Amniotic stem cell (primary cell): ENCODE measurements at regions not wholly inside any gene's neighbourhood (a gene's known extent, or its start where the extent isn't known, plus 50 kb on each side); places are given as distances from the start of the nearest gene placed in this dataset.
A peak's percentile ranks its signal among the peaks of the same experiment; 100 is the strongest.

Source experiments
- DNase-seq: peaks from one replicate; lab custom pipeline; 2025; lab: John Stamatoyannopoulos, UW

DNA sequence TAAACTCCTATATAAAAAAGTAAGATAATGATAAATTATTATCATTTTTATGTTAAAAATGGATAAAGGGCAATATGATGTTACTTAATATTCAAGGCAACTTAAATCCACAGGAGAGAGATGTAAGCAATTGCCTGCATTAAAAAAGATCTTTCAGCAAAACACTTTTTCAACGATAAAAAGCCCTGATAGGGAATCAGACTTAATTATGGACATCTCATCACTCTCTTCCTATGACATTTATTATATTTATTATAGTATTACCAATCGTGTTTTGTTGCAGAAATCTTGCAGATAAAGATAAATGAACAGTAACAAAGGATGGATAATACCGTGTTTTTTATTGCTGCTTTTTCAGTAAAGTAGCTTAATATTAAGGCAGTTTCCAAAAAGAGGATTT, 178.5 kb downstream of the SH2D1A start:
- no peak for DNase-seq

DNA sequence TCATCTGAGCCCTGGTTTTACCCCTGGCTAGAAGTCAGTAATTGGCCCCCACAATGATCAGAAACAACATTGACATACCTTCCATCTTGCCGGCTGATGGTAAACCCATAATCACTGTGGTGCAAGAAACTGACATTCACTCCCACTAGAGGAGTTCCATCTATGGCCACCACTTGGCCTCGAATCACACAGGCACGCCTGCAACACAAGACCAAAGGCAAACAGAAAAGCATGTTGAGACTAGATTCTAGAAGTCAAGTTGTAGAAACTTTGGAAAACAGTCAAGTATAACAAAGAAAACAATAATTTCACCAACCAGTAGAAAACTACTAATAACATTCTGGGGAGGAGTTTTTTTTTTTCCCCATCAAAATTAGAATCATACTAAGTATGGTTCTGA, 183.4 kb downstream of the SH2D1A start:
- no peak for DNase-seq

DNA sequence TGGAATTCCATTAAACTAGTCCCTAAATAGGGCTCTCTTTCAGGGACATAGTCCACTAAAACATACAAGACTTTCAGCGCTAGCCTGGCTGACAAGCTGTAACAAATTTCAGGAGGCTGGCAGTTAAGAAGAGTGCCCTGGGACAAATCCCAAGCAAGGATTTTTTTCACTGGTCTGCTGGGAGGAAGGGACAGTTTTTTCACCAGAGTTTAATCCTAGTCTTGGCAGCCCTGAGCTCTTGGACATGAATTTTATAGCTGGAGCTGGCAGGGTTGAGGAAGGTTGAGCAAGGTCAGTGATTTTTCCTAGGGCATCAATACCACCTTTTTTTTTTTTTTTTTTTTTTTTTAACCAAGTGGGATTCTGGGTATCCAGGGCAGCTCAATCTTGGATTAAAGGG, 184.4 kb downstream of the SH2D1A start:
- no peak for DNase-seq

DNA sequence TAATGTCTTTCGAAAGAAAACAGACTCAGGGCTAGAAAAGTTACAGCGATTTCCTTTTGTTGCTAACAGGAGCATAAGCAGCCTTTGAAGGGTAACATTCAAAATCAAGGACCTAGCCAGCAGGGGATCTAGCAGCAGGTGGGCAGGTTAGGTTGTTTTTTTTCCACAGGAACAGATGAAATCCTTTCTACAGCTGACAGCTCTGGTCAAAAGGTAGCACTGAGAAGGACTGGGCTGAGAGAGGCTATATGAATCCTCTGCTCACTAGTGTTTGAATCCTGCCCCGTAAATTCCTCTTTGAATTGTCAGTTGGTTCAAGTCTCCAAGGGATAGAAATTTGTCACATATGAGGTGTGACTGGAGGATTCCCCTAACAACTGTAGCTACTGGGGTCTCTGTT, 188.2 kb downstream of the SH2D1A start:
- DNase-seq, result no peak

DNA sequence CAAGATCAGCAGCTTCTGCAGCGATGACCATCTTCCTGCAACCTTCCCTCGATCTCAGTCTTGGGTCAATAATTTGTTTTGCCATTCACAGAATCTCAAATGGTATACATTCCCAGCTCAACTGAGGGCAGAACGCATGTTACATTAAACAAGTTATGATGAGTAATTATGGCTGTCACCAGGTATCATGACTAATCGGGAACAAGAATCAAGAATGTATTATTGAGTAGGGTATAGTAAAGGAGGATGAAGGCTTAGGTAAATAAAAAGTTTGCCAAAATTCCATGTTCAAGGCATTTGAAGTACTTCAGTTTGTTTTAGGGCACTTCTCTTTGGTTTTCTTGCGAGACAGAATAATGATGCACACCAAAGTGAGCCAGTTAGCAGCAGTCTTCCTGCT, 194.1 kb downstream of the SH2D1A start:
- no peak for DNase-seq

DNA sequence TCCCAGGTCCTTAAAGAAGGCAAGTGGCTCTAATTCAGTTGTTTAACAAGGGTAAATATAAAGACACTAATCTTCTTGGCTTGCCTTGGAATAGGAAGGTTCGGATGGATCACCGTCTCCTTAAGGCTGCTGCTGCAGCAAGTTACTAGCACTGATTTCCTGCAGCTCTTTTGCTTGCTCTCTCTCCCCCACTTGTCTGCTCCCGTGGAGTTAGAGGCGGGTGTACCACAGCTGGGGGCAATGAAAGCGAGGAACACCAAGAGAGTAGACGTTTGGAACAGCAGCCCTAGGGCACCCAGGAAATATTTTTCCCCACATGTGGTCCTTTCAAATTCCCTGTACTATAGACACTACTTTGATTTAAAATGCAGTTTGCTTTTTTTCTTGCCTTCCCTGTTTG, 202.2 kb downstream of the SH2D1A start:
- DNase-seq, result no peak

DNA sequence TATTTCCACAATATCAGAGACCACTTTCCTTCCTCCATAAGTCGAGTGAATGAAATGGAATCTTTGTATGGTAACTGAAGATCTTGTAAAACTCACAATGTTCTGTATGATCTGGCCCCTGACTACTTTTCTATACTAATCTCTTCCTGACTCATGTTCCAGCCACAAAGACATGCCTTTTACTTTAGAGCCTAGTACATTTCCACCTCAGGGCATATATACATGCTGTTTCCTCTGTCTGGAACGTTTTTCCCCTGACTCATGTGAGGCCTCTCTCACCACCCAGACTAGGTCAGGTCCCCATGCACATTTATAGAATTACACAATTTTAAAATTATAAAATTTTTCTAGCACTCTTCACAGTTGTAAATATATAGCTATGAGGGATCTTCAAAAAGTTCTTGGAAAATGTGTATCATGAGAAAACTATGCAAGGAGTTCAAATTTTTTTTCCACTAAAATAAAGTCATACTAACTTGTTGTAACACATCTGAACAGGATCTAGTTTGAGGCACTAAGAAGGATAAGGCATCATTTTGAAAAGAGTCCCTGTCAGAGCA, 208.8 kb downstream of the SH2D1A start:
- DNase-seq, result peak; percentile 50

DNA sequence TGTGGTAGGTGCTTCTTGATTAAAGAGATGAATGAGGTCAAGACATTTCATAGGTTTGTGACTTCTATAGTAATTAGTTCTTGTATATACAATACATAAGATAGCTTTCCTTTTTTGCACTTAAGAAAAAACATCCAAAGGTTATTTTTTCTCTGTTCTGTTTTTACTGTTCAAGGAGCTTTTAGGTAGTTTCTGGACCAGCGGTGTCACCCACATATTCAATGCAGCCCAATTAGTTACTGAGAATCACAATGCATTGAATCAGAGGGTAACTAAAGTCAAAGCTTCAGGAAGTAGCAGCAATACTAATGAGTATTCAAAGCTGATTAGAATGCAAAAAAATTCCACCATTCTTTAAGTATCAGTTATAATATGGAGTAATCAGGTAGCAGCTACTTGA, 211.6 kb downstream of the SH2D1A start:
- DNase-seq, result no peak

DNA sequence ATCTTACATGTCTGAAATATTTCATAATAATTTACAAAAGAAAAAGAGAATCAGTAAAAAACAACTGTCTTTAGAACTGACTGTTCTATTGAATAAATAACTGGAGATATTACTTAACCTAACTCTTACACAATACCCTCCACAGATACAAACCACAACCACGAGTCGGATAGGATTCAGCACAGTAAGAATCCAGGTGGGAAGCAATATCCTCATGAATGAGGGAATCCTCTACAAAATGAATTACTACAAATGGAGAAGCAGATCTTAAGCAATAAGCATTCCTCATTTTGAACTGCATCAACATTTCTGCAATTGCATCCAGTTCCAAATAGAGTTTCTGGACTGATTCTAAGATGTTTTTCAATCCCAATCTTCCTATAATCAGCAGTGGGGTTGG, 227.1 kb downstream of the SH2D1A start:
- no peak for DNase-seq

DNA sequence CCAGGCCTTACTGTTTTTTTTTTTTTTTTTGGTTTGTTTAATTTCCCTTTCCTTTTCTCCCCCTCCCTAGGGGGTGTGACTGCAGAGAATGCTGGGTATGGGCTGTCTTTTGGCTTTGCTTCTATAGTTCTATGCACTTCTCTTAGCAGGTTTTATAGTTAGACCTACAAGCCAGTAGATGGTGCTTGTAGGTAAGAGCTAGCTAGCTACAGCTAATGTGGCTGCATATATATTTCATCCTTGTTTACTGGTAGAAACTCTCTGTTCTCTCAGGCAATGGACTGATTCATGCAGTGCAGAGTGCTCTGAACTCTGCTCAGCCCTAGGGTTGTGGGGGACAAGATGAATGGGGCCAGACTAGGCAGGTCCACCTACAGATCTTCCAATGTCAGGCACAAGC, 246.4 kb downstream of the SH2D1A start:
- no peak for DNase-seq

DNA sequence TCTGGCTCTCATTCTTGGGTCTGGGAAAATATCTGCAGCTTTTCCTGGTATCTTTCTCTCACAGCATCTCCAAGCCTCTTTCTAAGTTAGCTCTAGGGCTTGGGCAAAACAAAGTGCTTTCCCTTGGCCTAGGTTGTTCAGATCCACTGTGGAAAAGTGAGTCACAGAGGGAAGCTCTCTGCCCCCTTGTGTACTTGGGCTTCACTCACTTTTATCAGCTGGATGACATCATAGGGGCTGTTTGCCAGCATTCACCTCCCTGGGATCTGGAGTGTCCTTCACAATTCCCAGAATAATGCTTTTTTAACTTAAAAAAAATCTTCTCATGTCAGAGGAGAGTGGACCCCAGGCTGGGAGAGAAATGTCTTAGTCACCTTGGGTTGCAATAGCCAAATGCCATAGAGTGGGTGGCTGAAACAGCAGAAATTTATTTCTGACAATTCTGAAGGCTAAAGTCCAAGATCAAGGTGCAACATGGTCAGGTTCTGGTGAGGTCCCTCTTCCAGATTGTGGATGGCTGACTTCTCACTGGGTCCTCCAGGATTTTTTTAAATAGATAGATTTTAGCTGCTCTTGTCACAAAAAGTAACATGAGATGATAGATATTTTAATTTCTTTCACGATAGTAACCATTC, 247.8 kb downstream of the SH2D1A start:
- no peak for DNase-seq

DNA sequence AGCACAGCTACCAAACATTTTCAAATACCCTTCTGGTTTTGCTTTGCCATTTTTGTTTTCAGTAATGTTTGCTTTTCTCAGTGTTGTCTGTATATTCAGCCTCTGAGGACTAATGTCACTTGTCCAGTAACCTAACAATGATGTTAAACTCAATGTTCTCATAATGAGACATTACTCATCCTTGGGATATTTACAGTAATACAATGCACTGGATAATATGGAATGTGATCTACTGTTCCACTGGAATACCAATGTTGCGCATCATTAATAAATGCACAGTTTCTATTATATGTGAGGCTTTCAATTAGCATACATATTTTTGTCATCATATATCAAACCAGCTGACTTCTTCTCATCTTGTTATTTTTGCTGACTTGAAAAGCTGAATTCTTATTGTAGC, 259.1 kb downstream of the SH2D1A start:
- DNase-seq, result no peak

DNA sequence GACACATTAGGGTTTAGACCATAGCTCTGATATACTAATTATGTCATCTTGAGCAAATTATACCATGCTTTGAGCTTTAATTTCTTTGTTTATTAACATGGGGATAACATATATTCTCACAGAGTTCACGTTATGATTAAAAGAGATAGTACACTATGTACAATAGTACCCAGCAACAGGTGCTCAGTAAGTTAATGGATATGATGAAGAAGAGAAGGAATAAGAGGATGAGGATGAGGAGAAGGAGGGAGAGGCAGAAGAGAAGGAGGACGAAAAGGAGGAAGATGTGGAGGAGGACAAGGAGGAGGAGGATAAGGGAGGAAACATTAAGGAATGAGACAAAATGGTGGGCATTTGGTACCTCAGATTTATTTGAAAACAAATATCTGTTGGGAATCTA, 260.4 kb downstream of the SH2D1A start:
- no peak for DNase-seq

DNA sequence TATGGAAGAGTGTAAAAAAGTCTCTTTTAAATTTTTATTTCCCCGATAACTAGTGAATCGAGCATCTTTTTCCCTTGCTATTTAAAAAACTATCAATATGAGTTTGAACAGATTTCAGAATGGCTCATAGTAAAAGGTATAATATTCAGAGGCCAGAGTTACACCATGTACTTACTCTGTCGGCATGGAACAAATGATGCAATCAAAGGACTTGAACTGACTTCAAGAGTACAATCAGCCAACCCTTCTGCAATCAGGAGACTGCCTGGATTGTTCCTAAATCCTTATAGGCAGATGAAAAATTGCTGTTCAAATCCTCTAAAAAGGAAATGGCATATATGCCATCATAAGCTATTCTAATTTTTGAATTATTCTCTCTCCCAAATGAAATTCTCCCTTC, 273.3 kb downstream of the SH2D1A start:
- no peak for DNase-seq

DNA sequence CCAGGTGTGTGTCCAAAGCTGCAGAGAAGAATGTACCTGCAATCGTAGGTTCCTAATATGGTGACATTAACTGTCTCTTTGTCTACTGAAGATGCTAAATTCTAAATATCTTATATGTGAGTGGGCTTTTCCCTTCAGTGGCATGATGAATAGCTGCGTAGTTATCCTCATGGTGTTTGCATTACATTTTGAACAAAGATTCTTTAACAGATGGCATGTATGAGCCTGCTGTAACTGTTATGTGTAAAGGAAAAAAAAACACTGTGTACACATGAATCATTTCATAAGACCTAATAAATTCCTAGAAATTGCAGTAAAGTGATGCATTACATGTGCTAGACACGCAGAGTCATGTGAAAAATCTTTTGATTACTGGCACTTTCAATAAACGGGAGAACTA, 288.0 kb downstream of the SH2D1A start:
- no peak for DNase-seq

DNA sequence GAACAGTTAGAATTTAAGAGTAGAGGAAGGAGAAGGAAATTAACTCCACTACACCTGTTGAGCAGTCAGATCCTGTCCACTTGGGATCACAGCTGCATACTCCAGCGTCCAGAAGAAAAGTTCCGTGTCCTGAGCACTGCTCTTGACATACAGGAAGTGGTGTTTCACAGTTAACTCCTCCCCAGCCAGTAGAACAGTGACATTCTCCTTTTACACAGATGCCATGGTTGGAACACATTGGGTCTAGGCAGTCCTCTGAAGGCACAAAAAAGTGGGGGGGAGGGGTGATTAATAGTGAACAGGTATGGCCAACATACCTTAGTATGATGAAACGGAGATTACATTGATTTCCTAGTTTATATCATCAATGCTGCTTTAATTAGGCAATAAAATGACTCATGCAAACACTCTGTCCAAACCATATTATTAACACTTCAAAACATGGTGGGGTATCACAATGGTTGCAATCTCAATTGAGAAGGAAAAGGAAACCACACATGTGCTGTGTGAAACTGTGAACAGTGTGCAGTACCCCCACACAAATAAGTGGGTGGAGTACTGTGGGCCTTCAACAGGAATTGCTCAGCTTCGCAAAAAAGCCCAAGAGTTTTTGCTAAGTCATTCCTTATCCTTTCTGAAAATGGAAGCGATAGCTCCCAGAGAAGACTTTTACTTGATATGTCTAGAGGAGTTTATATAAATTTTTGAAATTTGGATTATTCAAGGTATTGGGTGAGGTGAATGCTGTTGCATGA, 295.6 kb downstream of the SH2D1A start:
- no peak for DNase-seq

DNA sequence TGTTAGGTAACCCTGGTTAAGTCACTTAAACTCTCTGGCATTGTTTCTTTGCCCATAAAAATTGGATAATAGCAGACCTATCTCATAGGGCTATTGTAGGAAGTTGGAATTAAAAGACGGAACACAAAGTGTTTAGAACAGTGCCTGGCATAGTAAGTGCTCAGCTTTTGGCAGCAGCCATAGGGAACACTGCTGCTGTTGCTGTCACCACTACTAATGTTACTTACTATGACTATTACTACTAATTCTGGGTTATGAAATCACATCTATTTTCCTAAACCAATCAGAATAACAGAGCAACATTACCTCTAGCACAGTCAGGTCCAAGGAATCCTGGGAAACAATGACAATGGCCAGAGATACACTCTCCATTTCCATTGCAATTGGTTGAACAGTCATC, 300.0 kb downstream of the SH2D1A start:
- DNase-seq, result no peak

DNA sequence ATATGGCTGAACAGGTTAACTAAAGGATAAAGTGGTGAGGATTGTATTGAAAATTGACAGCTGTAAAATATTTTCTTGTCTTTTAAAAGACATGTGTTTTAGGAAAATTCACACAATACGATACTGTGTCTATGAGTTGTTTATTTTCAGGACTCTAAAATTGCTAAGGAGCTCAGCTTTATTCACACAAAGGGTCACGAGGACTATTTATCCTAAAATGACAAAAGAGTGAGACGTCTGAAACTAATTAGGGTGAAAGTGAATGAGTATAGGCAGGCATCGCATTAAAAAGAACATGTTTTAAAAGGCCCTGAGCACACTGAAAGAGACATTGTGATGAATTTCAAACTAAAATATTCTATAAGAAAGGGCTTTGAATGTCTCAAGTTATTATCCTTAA, 304.7 kb downstream of the SH2D1A start:
- DNase-seq, result no peak

DNA sequence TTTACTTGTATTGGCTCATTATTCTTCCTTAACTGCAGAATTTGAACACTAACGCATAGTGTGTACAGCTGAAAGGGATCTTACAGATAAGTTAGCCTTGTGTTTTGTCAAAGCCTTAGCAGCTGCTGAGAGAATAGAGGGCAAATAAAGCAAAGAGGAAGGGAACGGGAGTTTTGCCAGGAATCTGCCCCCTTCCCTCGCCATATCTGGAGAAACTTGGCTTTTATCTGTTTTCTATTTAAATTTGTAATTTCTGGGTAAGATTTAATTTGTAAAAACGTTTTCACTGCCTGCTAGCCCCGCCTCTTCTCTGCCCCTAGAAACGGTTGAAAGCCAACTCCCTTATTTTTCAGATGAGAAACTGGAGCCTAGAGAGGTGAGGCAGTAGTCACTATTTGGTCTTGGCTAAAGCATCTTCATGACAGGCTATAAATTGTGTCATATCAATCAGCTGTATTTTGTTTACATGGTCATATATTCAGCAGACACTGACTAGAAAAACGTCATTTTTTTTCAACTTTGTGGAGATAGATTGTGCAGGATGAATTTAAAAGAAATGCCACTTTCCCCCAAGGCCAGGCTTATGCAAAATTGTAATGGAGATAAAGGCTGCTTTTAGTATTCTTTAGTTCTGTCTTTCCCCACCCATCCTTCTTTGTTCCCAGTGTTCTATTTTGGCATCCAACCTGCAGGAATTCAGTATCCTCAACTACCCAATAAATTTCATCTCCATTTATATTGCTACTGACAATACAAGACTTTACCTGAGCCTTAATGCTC, 319.4 kb downstream of the SH2D1A start:
- no peak for DNase-seq

DNA sequence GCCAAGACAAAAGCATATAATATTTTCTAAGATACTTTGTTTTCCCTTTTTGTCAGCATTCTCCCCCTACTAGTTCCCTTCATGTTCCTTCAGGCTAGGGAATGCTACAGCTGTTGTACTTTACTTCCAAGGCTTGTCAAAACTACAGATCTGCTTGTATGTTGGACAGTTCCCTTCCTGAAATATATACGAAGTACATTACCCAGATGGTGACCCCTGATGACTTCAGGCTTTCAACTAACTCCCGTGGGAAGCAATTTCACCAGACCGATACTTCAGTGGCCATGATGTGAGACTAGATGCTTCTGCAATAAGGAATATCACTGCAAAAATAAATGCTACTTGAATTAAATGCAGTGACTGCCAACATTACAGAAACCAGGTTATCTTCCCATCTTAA, 332.8 kb downstream of the SH2D1A start:
- no peak for DNase-seq

DNA sequence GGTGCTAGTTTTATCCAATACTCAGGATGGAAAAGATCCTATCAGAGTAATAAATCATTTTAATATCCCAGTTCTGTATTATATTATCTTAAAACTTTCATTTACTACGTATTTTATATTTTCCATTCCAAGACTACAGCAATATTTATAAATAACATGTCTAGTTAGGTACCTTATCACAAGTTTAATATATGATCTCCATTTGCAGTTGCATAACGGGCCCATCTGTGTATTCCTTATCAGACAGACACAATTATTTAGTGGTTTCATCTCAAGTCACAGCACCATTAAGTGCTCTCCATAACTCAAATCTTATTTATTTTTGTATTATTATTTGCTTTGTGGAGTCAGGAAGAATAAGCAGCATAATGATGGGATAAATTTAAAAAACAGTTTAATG, 333.9 kb downstream of the SH2D1A start:
- no peak for DNase-seq

DNA sequence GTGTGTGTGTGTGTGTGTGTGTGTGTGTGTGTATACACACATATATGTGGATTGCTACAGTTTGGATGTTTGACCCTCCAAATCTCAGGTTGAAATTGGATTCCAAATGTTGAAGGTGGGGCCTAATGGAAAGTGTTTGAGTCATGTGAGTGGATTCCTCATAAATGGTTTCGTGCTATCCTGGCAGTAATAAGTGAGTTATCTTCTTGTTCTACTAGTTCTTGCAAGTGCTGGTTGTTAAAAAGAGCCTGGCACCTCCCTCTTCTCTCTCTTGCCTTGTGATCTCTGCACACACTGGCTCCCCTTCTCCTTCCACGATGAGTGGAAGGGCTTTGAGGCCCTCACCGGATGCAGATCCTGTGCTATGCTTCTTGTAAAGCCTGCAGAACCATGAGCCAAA, 344.1 kb downstream of the SH2D1A start:
- no peak for DNase-seq

DNA sequence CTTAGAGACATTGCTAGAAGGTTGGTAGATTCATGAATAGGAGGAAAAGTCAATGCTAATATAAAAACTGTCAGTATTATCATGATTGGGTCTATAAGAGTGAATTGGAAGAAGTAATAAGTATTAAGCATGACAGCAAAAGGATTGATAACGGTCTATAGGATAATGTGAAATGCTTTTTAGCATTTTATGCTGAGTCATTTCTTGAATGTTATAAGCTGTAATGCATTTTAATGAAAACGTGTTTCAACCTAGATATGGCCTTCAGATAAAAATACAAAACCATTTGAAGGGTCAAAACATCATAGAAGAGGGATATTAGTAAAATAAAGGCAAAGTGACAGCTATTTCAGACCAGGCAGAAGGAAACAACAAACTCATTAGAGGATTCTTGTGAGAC, 353.5 kb downstream of the SH2D1A start:
- no peak for DNase-seq
